OCI-LY1 (cell line): ENCODE measurements at regions not wholly inside any gene's neighbourhood (a gene's known extent, or its start where the extent isn't known, plus 50 kb on each side); places are given as distances from the start of the nearest gene placed in this dataset.

ENCODE experiments used
- H2AFZ ChIP-seq: fragments of 200-600 bp; sonication (generic), shearing (Covaris generic); 2 replicates; pipeline ENCODE4 v1.6.0; 2014; ENCODE audit warnings: antibody characterized with exemption, mild to moderate bottlenecking, low read length
- H3F3A ChIP-seq: fragments of 200-600 bp; sonication (generic), shearing (Covaris generic); 2 replicates; pipeline ENCODE4 v1.6.0; 2014; ENCODE audit warnings: mild to moderate bottlenecking, antibody characterized with exemption, low read length, moderate library complexity; ENCODE audit not compliant: insufficient read depth
- H3K27ac ChIP-seq: fragments of 200-600 bp; sonication (generic); 2 replicates; pipeline ENCODE4 v1.5.1; 2014; ENCODE audit warnings: low read length, mixed run types, mild to moderate bottlenecking, low read depth; ENCODE audit not compliant: poor library complexity, severe bottlenecking
- H3K27me3 ChIP-seq: fragments of 200-600 bp; sonication (generic); 2 replicates; pipeline ENCODE4 v1.6.0; 2014; ENCODE audit warnings: antibody characterized with exemption, mild to moderate bottlenecking, low read length, moderate library complexity; ENCODE audit not compliant: insufficient read depth
- H3K36me3 ChIP-seq: fragments of 200-600 bp; sonication (generic); 2 replicates; pipeline ENCODE4 v1.6.1; 2014; ENCODE audit warnings: mild to moderate bottlenecking, antibody characterized with exemption, low read length, moderate library complexity, mixed read lengths; ENCODE audit not compliant: insufficient read depth
- H3K4me1 ChIP-seq: fragments of 200-600 bp; sonication (generic); 2 replicates; pipeline ENCODE4 v1.5.1; 2014; ENCODE audit warnings: mild to moderate bottlenecking, low read length, moderate library complexity; ENCODE audit not compliant: insufficient read depth, severe bottlenecking
- H3K4me2 ChIP-seq: fragments of 200-600 bp; sonication (generic), shearing (Covaris generic); 2 replicates; pipeline ENCODE4 v1.6.1; 2014; ENCODE audit warnings: low read length
- H3K4me3 ChIP-seq: fragments of 200-600 bp; sonication (generic); 2 replicates; pipeline ENCODE4 v1.5.1; 2014; ENCODE audit warnings: low read length, low read depth, mild to moderate bottlenecking, mixed read lengths; ENCODE audit not compliant: poor library complexity, severe bottlenecking
- H3K79me2 ChIP-seq: fragments of 200-600 bp; shearing (Covaris generic); 2 replicates; pipeline ENCODE4 v1.6.1; 2016; ENCODE audit warnings: mixed run types, low read length, mixed read lengths; ENCODE audit not compliant: insufficient read depth
- H3K9ac ChIP-seq: fragments of 200-600 bp; sonication (generic), shearing (Covaris generic); 2 replicates; pipeline ENCODE4 v1.6.1; 2014; ENCODE audit warnings: mild to moderate bottlenecking, low read length, mixed read lengths
- H3K9me2 ChIP-seq: fragments of 200-600 bp; sonication (generic), shearing (Covaris generic); 2 replicates; pipeline ENCODE4 v1.6.1; 2014; ENCODE audit warnings: low read depth, mild to moderate bottlenecking, low read length, mixed read lengths
- H3K9me3 ChIP-seq: fragments of 200-600 bp; shearing (Covaris generic); 2 replicates; pipeline ENCODE4 v1.6.1; 2014; ENCODE audit warnings: low read length, mixed read lengths
- H4K20me1 ChIP-seq: fragments of 200-600 bp; sonication (generic), shearing (Covaris generic); 2 replicates; pipeline ENCODE4 v1.6.0; 2016; ENCODE audit warnings: mild to moderate bottlenecking, low read length; ENCODE audit not compliant: insufficient read depth
- CTCF ChIP-seq: fragments of 200-600 bp; sonication (generic), shearing (Covaris generic); IDR thresholded peaks from 2 replicates; pipeline ENCODE4 v1.5.1; 2017; ENCODE audit warnings: mild to moderate bottlenecking, antibody characterized with exemption, low read length, moderate library complexity, mixed read lengths
- EZH2 ChIP-seq: fragments of 200-600 bp; sonication (generic), shearing (Covaris generic); IDR thresholded peaks from 2 replicates; pipeline ENCODE4 v1.8.0; 2017; ENCODE audit warnings: borderline replicate concordance, mixed run types, mild to moderate bottlenecking, antibody characterized with exemption, low read length, moderate library complexity, mixed read lengths

- Histone ChIP-seq H3K4me1 (no peaks in the 10 kb centered on the region), H3K4me2 (no peak overlapping the region), H3K9me3 (no peaks in the 10 kb centered on the region), H3K79me2 (no peaks in the 10 kb centered on the region), H3K9ac (no peak overlapping the region), H3K27me3 (no peaks in the 10 kb centered on the region), H3K9me2 (no peaks in the 10 kb centered on the region), H2AFZ (no peak overlapping the region), H3K4me3 (no peak overlapping the region), H3F3A (no peaks in the 10 kb centered on the region), H3K27ac (no peak overlapping the region), H3K36me3 (no peaks in the 10 kb centered on the region), H4K20me1 (no peaks in the 10 kb centered on the region)
- TF ChIP-seq EZH2 (no peak), CTCF (no peak)
These were observed 92.3 kb upstream of the ESRRG start for GRCh38 chr1:216815260-216816131.

GRCh38 chr1:216814576-216815259, 91.5 kb upstream of the ESRRG start:
- Histone ChIP-seq H3K9ac (no peak overlapping the region), H2AFZ (no peak overlapping the region), H3K27me3 (no peaks in the 10 kb centered on the region), H3F3A (no peaks in the 10 kb centered on the region), H3K79me2 (no peaks in the 10 kb centered on the region), H3K4me3 (no peak overlapping the region), H4K20me1 (no peaks in the 10 kb centered on the region), H3K27ac (no peak overlapping the region), H3K4me2 (no peak overlapping the region), H3K9me2 (no peaks in the 10 kb centered on the region), H3K4me1 (no peaks in the 10 kb centered on the region), H3K36me3 (no peaks in the 10 kb centered on the region), H3K9me3 (no peaks in the 10 kb centered on the region)
- no peak for TF ChIP-seq CTCF
- TF ChIP-seq EZH2: no peak

- Histone ChIP-seq H3K27me3 (no peaks in the 10 kb centered on the region), H4K20me1 (no peaks in the 10 kb centered on the region), H3K9me2 (no peaks in the 10 kb centered on the region), H3K36me3 (no peaks in the 10 kb centered on the region), H3K27ac (no peak overlapping the region), H3K4me3 (no peak overlapping the region), H3K4me1 (no peaks in the 10 kb centered on the region), H3K79me2 (no peaks in the 10 kb centered on the region), H2AFZ (no peak overlapping the region), H3K9ac (no peak overlapping the region), H3K9me3 (no peaks in the 10 kb centered on the region), H3F3A (no peaks in the 10 kb centered on the region), H3K4me2 (no peak overlapping the region)
- no peak for TF ChIP-seq EZH2
These were observed 89.7 kb upstream of the ESRRG start for GRCh38 chr1:216812966-216813365.
